Esophagus squamous epithelium (tissue), 4 donors: ENCODE measurements at regions not wholly inside any gene's neighbourhood (a gene's known extent, or its start where the extent isn't known, plus 50 kb on each side); places are given as distances from the start of the nearest gene placed in this dataset.
"Not testable (repeated sequence)": the region's sequence is repeated elsewhere in the genome, so short reads cannot be mapped to it uniquely, and the experiment has no call there.

Experiments used
- POLR2A ChIP-seq, 4 donors: fragments of 450-650 bp; IDR thresholded peaks; one replicate each; pipeline ENCODE4 v1.6.1; 2017; ENCODE audit warnings: antibody characterized with exemption in 4 of 4, mild to moderate bottlenecking in 4 of 4, moderate library complexity in 3 of 4
- TF ChIP-seq, protein P1 (sequence below), 6 experiments: fragments of 450-650 bp in 4 of 6; fragments of 200-600 bp in 2 of 6; sonication (generic) in 2 of 6; IDR thresholded peaks; one replicate each; pipeline ENCODE4 v1.5.1; 2016 to 2019; ENCODE audit warnings: antibody characterized with exemption in 6 of 6, mild to moderate bottlenecking in 4 of 6, moderate library complexity in 4 of 6

DNA sequence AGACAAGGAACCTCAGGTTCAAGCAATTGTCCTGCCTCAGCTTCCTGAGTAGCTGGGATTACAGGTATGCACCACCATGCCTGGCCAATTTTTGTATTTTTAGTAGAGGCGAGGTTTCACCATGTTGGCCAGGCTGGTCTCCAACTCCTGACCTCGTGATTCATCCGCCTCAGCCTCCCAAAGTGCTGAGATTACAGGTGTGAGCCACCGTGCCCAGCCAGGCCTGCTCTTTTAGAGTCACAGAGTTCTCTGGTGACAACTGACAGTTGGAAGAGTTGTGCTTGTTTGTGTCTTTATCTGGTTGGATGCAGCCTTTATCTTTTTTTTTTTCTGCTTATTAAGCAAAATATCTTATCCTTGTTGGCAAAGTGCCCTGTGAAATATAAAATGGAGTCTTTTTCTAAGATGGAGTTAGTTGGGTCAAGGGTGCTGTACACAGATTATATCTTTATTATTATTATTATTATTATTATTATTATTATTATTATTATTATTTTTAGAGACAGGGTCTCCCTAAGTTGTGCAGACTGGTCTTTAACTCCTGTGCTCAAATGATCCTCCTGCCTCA lies 86.5 kb upstream of the ABHD2 start:
- TF ChIP-seq, protein P1, sequence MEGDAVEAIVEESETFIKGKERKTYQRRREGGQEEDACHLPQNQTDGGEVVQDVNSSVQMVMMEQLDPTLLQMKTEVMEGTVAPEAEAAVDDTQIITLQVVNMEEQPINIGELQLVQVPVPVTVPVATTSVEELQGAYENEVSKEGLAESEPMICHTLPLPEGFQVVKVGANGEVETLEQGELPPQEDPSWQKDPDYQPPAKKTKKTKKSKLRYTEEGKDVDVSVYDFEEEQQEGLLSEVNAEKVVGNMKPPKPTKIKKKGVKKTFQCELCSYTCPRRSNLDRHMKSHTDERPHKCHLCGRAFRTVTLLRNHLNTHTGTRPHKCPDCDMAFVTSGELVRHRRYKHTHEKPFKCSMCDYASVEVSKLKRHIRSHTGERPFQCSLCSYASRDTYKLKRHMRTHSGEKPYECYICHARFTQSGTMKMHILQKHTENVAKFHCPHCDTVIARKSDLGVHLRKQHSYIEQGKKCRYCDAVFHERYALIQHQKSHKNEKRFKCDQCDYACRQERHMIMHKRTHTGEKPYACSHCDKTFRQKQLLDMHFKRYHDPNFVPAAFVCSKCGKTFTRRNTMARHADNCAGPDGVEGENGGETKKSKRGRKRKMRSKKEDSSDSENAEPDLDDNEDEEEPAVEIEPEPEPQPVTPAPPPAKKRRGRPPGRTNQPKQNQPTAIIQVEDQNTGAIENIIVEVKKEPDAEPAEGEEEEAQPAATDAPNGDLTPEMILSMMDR (IDR thresholded peaks at IDR 0.05) = not testable (repeated sequence)
- TF ChIP-seq POLR2A (IDR thresholded peaks at IDR 0.05) = not testable (repeated sequence)
